NCI-H2081 treated with DMSO at 0.1 percent for 48 hours (cell line): ENCODE measurements at regions not wholly inside any gene's neighbourhood (a gene's known extent, or its start where the extent isn't known, plus 50 kb on each side); places are given as distances from the start of the nearest gene placed in this dataset.
"Not testable (repeated sequence)": the region's sequence is repeated elsewhere in the genome, so short reads cannot be mapped to it uniquely, and the experiment has no call there.

Experiments used
- DNase-seq: peaks from one replicate; lab custom pipeline; 2025; lab: John Stamatoyannopoulos, UW

- DNase-seq, result no peak
Observed at GRCh38 chr13:30816736-30817135, 81.4 kb downstream of the ALOX5AP start.

DNA sequence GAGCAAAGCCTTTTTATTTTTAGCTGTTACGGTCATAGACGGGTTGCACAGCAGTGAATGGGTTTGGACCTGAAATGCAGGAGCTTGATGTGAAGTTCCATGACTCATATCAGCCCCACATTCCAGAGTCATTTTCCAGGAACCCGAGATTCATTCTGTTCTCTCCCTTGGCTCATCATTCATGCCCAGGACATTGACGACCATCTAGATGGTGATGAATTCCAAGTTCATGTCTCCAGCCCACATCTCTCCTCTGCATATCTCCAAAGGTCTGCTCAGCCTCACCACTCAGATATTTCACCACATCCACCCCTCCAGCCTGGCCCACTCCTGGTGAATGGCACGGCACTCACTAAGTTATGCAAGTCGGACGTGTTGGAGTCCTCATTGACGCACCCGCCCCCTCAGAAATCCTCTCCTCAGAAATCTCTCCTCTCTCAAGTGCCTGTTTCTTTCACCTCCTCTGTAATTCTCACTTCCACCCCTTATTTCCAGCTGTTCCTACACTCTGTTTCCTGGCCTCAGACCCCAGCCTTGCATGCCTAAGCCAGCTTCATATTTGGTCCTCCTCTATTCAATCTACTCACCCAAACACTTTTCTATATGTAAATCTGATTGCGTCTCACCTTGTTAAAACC is 83.1 kb downstream of the ALOX5AP start:
- no peak for DNase-seq

GRCh38 chr13:30819136-30819888 is 84.0 kb downstream of the ALOX5AP start:
- no peak for DNase-seq

GRCh38 chr13:30821421-30821820 is 84.7 kb upstream of the MEDAG start:
- DNase-seq, result no peak

GRCh38 chr13:30824651-30825050 is 81.4 kb upstream of the MEDAG start:
- DNase-seq, result no peak

- no peak for DNase-seq
Observed at GRCh38 chr13:30826911-30827577, 79.0 kb upstream of the MEDAG start.

DNA sequence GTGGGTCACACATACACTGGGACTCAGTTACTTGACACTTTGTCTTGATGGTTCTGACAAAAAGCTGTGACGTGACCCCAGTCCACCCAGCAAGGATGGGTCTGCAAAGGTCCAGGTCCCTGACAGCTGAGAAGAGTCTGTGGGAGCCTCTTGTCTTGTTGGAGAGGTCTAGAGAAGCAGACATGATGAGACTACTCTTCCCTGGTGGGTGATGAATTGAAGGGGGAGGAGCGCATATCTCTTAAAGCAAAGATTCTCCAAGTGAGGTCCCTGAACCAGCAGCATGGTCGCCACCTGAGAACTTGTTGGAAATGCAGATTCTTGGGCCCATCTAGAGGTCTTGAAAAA is 78.5 kb upstream of the MEDAG start:
- no peak for DNase-seq

GRCh38 chr13:30829145-30829832 is 76.8 kb upstream of the MEDAG start:
- no peak for DNase-seq

DNA sequence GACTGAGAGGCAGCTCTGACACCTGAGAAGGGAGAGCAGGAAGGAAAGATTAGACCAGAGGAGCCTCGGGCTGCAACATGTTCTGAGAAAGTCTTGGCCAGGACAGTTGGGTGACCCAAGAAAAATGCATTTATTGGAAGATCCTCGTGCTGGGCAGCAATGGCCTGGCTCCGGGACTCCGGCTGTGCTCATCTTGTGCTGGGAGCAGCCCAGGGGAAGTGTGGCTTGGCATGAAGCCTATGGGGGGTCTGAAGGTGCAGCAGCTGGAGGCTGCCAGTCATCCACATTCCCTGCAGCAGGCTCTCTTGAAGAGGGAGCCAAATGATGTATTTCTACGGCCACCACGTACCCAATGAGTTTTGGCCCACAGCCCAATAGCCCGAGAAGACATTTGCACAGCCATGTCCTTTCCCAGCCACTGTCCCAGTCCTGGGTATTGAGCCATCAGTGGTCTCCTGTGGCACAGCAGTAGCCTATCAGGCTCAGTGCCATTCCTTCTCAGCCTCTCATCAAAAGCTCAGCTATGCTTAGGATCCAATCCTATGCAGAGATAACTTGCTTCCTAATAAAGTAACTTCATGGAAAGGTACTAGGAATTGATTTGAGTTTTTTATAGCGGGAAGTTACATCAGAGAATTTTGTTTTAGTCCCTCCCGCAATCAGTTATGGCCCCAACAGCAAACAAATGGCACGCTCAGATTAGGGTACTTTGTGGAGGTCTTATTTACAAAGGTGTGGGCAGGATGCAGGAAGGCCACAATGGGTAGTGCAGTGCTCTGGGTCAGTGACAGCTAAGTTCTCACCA is 76.0 kb upstream of the MEDAG start:
- DNase-seq, result no peak

DNA sequence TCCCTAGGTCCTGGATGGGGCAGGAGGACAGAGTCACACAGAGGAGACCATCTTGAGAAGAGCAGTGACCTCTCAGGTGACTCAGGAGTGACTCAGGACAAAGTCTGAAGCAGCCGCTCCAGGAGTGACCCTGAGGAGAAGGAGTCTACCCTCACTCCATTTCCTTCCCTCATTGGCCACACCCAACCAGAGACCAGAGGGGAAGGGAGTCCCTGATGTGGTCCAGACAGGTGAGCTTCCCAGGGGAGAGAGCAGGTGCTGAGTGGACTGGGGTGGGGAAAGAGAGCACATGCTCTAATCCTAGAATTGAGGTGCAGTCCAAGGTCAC is 75.5 kb upstream of the MEDAG start:
- no peak for DNase-seq

- no peak for DNase-seq
Observed at GRCh38 chr13:30831515-30831914, 74.6 kb upstream of the MEDAG start.

DNA sequence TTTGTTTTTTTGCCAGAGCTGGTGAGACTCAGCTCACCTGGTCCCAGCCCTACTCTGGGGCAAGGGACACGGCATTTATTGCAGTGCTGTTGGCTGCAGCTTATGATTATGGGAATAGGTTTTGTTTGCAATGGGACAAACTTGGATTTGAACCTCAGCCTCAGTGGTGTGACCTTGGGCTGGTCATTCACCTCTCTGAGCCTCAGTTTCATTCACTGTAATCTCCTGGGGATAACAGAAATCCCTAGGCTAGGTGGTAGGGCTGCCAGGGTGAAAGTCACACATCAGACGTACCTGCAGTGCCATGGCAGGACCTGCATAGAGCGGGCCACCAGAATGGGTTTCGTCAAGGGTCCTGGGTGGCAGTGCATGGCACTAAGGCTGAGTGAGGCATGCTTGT is 73.7 kb upstream of the MEDAG start:
- no peak for DNase-seq

DNA sequence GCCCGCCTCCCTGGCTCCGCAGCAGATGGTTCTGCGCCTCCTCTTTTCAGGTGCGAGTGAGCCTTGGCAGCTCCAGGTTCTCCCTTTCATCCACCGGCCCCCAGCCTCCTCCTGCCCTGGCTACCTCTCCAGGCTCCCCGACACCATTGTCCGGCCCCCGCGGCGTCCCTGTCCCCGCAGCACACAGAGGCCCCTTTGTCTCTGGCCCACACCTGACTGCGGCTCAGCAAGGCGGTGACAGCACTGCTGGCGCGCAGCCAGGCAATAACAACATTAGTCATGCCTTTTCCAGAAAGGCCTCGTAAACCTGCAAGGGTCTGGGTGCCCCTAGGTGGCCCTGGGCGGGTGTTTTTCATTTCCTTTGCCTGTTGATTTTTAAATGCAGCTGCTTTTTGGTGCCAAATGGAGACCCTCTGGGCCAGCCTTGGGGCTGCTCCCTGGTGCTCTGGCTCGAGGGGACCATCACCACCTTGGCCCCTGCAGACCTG is 73.2 kb upstream of the MEDAG start:
- peak; percentile 62 for DNase-seq

DNA sequence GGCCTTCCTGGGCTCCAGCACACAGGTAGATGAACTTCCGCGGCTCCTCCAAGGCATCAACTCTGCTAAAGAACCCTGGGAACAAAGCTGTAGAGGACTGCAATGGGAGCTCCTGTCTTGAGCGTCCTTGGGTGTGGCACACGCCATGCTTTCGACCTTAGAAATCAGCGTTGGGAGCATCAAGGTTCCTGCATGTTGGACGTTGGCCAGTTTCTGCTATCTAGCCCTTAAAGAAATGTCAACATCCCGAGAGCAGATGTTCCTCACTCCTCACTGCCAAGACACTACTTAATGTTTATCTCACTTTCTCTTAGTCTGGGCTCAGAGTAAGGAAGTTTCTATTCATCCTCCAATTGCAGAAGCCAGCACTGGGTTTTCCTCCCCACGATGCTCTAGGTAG is 70.6 kb upstream of the MEDAG start:
- no peak for DNase-seq

DNA sequence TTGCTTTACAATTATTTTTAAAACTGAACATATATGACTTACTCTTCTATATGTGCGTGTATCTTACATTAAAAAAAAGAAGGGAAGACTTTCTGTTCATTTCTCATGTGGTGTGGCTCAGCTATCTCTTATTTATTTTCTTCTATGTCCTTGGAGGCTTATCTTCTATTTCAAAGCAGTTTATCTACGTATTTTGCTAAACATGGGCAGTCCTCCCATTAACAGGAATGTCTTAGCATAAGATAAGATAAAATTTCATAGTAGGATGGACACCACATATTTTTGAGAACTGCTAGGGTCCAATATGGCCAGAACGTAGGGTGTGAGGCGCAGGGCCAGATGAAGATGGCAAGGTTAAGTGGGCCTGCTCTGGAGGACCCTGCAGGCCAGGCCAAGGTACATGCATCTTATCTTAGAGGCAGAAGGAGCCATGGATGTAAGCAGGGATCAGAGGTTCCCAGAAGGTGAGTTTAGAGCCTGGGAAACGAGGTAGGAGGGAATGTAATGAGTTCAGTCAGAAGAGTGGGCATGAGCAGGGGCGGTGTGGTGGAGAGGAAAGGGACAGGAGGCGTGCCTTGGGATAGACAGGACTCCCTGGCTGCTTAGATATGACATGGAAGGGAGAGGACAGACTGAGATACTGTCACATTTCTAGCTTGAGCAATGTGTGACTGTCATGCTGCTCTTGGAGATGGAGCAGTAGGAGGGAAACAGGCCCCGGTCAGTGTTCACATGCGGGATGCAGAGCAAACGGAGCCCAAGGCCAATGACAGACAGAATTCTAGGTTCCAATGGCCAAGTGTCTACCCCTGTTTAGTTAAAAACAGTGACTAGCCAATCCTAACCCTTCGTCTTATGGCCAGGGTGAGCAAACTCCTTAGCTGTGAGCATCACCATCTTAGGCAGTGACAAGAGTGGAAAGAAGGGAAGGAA is 68.6 kb upstream of the MEDAG start:
- DNase-seq, result no peak

- DNase-seq, result not testable (repeated sequence)
Observed at GRCh38 chr13:30839636-30840035, 66.4 kb upstream of the MEDAG start.

DNA sequence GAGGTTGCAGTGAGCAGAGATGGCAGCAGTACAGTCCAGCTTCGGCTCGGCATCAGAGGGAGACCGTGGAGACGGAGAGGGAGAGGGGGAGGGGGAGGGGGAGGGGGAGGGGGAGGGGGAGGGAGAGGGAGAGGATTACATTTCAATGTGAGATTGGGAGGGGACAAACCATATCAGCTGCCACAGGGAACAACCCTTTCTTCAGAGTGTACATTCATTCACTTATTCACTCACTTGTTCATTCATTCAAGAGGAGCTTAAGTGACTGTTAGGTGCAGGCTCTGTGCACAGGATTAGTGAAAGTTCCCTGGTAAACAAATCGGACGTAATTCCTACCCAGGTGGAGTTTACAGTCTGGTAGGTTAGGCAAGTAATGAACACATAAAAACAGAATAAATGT is 65.6 kb upstream of the MEDAG start:
- no peak for DNase-seq

DNA sequence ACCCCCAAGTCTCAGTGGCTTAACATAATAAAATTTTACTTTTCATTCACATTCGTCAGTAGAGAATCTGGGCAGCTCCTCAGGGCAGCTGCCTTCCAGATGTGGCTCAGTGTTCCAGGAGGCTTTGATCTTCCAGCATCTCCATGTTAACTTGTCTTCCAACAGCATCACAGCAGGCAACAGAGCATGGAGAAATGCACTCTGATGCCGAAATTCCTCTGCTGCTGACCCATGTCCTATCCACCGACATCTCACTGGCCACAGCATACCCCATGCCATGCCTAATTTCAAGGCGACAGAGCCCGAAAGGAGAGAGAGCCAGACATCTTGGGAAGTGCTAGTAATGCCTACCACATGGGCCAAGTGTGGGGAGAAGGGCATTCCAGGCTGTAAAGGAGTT is 64.9 kb upstream of the MEDAG start:
- no peak for DNase-seq

DNA sequence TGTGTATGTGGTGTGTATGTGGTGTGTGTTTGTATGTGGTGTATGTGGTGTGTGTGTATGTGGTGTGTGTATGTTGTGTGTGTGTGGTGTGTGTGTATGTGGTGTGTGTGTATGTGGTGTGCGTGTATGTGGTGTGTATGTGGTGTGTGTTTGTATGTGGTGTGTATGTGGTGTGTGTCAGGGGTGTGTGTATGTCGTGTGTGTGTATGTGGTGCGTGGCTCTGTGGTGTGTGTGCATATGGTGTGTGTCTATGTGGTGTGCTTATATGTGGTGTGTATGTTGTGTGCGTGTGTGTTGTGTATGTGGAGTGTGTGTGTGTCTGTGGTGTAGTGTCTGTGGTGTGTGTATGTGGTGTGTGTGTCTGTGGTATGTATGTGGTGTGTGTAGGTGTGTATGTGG is 62.5 kb upstream of the MEDAG start:
- no peak for DNase-seq

GRCh38 chr13:30844548-30845296 is 61.3 kb upstream of the MEDAG start:
- DNase-seq, result no peak
